SU-DHL-6 (cell line): ENCODE measurements at regions not wholly inside any gene's neighbourhood (a gene's known extent, or its start where the extent isn't known, plus 50 kb on each side); places are given as distances from the start of the nearest gene placed in this dataset.

Experiments used
- CTCF ChIP-seq: fragments of 200-600 bp; sonication (generic); IDR thresholded peaks from one replicate; pipeline ENCODE4 v1.5.1; 2017; ENCODE audit warnings: antibody characterized with exemption, mild to moderate bottlenecking, low read length, moderate library complexity; ENCODE audit not compliant: insufficient read depth, poor library complexity, severe bottlenecking
- EZH2phosphoT487 ChIP-seq: fragments of 200-600 bp; sonication (generic), shearing (Covaris generic); conservative IDR thresholded peaks from 2 replicates; pipeline ENCODE4 v1.6.1; 2018; ENCODE audit warnings: mild to moderate bottlenecking, antibody characterized with exemption, low read length, moderate library complexity, mixed read lengths

GRCh38 chr21:20644552-20644951 is 353.7 kb upstream of the NCAM2 start:
- TF ChIP-seq CTCF, result no peak
- TF ChIP-seq EZH2phosphoT487, result no peak
